HG03342 (cell line): ENCODE measurements at regions not wholly inside any gene's neighbourhood (a gene's known extent, or its start where the extent isn't known, plus 50 kb on each side); places are given as distances from the start of the nearest gene placed in this dataset.

Experiments
- ATAC-seq: cut with Tn5 transposase; IDR thresholded peaks from one replicate; pipeline ENCODE4 v1.9.1; 2021; ENCODE audit warnings: mild to moderate bottlenecking, moderate library complexity; ENCODE audit not compliant: unreplicated experiment

DNA sequence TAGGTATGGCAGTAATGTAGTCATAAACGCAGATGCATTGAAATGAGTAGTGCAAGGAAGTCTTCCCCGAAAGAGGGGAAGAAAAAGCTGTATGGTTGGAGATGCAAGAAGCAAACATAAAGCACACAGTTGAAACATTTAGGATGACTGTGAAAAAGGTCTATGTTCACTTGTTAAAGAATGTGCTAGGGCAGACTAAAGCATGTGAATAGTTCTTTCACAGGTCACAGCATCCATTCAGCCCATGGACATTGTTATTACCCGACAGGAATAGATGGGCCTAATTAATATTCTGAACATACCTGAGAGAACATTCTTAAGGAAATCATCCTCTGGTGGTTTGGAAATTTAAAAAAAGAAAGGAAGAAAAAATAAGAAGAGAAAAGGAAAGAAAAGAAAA, 595.2 kb downstream of the ZIC1 start:
- ATAC-seq, result no peak

DNA sequence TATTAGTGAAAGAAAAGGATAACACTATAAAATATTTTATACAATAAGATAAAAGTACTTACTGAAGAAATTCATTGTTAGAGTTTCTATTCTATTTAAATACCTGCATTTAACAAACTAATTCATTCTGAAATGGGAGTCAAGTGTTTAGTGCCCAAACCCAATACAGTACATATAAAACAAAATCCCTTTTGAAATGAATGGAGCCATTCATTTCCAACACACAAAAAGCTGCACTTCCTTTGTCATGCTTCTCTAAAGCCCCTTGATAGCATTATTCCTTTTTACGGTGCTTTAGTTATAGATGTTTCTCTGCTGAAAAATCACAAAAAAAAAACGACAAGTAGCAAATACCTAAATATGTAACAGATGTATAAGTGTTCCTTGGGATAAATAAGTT, 596.3 kb downstream of the ZIC1 start:
- ATAC-seq, result no peak

DNA sequence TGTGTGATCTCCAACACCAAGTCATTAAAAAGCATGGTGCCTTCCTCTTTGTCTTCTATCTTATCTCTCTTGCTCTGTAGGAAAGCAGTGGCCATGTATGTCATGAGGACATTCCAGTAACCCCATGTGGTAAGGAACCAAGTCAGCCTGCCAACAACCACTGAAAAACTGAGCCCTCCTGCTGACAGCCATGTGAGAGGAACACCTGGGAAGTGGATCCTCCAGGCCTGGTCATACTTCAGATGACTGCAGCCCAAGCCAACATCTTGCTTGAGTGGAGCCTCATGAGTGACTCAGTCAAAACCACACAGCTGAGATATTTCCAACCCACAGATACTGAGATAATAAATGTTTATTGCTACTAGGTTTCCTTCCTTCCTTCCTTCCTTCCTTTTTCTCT, 597.3 kb downstream of the ZIC1 start:
- ATAC-seq, result no peak

DNA sequence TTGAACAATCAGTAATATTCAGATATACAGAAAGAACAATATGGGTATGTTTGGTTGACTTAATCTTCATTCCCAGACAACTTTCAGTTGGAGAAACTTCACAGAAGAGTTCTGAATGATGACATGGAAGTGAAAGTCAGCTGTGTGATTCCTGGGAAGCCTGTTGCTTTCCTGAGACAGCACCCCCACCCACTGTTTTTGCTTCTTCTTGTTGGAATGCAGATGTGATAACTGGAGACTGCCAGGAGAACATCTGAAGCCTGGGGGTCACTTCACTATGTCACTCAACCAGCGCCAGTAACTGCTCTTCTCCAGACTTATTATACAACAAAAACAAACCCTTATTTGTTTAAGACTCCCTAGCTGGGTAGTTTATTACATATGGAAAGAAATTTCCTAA, 599.4 kb downstream of the ZIC1 start:
- no peak for ATAC-seq

DNA sequence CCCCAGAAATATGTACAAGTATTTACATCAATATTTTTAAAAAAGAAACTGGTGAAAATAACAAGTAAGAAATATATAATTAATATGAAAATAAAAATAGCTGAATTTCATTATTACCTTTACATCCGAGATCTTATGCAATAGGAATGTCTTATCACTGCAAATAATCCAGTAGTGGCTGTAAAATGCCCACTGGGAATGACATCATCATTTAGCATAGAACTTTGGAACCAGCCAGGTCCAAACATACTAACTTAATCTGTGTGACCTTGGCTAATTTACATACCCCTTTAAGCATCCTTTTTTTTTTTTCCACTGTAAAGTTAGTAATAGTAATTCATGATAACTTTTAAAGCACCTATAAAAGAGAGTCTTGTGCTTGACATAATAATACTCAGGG, 611.7 kb downstream of the ZIC1 start:
- ATAC-seq, result no peak

DNA sequence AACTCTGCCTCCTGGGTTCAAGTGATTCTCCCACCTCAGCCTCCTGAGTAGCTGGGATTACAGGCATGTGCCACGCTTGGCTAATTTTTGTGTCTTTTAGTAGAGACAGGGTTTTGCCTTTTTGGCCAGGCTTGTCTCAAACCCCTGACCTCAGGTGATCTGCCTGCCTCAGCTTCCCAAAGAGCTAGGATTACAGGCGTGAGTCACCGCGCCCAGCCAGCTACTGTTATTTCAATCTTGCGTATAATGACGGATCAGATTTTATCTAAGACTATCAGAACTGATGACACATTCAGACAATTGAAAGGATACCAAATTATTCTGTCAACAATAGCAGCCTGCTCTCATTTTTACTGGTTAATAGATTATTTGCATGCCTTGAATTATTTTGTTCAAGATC, 612.2 kb downstream of the ZIC1 start:
- ATAC-seq, result no peak

DNA sequence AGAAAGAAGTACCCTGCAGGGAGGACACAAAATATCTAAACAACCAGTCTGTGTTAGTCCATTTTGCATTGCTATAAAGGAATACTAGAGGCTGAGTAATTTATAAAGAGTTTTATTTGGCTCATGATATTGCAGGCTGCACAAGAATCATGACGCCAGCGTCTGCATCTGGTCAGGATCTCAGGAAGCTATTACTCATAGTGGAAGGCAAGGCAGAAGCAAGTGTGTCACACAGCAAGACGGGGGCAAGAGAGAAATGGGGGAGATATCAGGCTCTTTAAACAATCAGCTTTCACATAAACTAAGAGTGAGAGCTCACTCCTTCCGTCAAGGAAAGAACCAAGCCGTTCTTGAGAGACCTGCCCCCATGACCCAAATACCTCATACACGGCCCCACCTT, 614.8 kb downstream of the ZIC1 start:
- no peak for ATAC-seq

DNA sequence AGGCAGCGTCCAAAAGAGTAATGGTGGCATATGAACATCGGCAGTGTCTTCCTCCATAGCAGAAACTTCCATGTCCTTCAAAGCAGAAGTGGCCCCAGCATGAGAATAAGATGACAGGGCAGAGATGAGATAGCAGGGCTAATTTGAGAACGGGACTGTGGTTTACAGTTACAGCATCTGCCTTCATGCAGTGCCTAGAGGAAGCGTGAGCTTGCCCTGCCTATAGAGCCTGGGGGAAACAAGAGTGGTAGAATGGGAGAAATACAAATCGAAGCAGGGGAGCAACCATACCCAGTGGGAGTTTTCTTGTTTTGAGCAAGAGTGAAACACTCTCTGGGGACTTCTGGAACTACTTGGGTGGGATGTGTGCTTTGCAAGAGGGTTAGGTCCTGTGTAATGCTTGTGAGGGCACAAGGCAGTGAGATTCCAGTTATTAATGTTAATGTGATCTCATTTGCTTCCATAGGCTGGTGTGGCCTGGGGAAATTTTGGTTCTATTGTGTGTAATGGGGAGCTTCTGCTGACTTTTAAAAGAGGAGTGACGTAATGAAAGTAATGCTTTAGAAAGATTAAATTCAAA, 616.9 kb downstream of the ZIC1 start:
- ATAC-seq, result no peak

DNA sequence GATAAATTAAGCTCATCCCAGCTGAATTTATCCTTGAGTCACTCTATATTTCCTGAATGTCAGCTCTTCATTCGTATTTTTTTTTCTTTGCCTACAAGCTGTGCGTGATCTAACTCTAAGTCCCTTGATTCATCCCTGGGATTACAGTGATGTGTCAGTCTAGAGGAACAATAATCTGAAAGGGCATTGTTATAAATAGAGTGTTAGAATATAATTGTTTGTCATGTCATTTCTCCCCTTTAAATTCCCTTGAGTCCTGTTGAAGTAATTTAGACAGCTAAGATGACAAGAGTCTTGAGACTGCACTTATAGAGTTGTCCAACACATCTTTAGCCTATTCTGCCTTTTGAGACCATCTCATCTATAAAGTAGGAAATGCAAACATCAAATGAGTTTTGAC, 621.8 kb downstream of the ZIC1 start:
- ATAC-seq, result no peak

DNA sequence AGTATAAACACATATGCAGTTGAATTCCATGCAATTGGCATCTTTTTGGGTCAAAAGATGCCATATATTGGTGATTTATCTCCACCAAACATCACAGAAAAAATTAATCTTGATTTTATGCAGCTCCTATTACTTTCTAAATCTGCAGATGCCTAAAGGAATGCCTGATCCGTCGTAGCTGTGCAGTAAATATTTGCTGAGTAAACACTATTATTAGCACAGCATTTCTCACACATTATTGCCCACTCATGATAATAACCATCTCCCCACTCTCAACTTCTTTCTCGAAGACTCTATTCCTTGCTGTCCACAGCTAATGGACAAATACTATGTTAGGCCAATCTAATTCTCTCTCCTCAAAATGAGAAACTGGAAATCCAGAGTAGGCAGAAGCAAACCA, 625.2 kb downstream of the ZIC1 start:
- ATAC-seq, result no peak

DNA sequence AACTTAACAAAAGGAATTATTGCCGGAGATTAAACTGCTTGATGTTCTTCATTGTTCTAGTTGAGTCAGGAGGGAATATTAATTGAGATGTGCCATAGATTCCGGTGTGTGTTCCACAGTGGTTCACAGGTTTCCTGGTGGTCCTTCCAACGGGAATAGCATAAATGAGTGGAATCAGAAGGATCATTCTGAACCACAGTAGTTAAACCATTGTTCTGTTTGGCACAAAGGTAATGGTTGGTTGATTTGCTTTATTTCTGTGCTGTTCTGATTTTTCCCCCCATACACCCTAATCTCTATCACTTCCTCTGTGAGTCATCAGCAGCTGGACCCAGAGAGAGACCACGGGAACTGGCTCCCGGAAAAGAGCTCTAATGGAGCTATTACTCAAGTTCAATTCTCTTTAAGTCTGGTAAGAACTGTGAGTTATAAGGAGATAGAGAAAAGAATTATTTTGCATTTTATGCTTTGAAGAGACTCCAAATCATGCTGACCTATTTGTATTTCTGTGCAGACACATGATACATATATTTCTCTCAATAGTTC, 627.2 kb downstream of the ZIC1 start:
- no peak for ATAC-seq

DNA sequence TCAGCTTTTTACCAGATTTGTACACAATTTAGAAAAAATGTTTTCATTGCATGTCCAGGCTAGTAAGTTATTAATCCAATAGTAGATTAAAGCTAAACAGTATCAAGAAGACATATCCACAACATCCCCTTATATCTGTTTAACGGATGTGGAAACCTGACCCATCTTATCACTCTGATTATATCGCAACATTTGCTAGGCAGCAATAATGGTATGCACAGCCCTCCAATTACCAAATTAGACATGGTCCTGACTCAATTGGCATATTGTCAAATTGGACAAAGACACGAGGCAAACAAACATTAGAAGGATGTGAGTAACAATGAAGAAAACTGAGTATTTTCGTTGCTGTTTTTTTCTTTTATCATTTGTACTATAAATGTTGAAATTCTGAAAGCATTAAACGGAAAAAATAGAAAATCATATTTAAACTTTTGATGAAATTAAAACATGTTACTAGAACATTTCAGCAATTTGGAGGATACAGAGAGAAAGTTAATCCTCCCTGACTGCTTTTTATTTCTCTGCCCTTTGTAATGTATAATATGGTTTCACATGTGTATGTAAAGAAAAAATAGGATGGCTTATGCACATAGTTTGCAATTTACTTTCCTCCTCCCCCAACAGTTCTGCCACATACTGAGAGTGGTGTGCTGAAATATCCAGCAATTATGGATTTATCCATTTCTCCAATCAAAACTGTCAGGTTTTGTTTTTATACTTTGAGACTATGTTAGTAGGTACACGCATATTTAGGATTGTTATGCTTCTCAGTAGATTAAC, 633.7 kb downstream of the ZIC1 start:
- ATAC-seq, result no peak

DNA sequence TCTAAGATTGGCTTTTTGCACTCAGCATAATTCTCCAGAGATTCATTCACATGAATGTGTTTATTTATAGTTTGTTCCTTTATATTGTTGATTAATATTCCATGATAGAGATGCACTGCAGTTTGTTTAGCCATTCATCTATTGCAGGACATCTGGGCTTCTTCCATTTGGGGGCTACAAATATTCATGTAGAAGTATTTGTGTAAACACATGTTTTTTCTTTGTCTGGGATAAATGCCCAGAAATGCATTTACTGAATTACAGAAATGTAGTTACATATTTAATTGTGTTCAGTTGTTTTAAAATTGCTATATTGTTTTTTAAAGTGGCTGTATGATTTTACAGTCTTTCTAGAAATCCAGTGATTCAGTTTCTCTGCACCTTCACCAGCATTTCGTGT, 635.0 kb downstream of the ZIC1 start:
- no peak for ATAC-seq

DNA sequence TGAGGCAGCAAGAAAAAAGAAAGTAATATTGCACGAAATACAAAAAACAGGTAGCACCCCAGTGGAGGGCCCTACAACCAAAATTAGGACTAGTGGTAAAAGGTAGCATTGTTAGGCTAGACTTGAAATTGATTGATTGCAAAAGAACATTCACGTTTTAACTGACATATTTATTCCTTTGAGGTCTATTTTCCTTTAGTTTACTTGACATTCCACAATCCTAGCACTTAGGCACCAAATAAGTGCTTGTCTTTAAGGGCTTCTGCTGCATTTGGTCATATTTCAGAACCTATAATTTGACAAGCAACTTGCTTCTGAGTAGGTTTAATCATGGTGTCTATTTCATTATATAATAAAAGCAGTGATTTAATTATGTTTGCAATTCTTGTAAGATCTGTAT, 642.7 kb upstream of the AGTR1 start:
- no peak for ATAC-seq

DNA sequence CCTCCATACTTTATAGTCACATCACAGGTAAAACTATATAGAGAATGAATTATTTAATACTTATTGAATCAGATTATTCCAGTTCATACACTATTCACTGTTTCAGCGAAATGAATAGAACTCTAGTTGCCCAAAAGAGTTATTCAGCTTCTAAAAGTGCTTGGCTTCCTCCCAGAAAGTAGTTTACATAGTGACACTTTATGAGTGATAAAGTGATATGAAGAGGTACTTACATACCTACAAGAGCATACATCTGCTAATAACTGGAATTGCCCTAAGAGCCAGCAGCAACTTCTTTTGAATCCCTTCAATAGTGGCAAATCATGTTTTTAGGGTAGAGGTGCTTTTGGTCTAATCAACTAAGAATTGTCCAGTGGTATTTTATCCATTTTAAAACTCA, 635.1 kb upstream of the AGTR1 start:
- ATAC-seq, result no peak

DNA sequence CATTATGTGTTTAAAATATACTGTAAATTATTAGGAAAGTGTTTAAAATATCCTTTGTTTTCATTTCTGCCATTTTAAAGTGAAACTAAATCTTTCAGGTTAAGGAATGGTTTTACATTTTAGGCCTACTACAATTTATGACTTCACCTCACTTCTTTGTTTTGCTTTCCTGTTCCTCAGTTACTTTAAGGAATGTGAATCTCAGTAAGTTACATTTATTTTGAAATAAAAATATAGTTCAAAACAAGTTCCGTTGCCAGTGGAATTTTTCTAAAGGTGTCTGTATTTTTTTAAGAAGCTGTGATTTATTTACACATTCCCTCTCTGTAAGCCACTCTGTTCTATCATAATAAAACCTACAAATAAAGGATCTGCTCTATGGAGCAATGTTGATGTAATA, 630.9 kb upstream of the AGTR1 start:
- no peak for ATAC-seq

DNA sequence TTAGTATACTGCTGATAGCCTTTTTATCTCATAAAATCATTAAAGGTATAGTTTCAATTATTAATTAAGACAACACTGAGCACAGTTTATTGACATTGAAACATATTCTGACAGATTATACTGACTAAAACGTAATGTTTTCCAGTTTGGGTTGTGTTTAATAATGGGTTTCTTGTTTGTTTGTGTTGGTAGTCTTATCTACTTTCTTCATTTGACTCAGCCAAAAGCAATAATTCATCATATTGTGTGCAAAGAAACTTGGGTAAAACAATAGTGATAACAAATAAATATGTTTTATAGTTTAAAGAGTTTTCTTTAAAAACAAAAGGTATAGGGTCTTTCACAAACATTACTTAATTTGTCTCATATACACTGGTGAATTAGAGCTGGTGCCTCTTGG, 629.2 kb upstream of the AGTR1 start:
- no peak for ATAC-seq

DNA sequence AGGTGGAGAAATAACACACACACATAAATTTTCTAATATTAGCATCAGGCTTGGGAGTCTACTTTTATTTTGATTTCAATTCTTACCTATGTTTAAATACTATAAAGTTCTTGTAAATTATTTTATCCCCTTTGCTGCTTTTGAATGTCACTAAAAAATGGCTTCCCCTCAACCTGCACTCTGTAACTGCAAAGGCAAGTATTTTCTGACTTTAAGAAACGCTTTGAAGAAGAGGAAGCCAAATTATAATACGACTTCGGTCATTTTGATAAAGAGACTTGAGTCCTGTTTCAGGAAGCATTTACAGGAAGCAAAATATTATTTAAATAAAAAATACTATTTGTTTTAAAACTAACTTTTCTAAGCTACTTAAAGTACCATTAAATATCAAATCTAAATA, 627.7 kb upstream of the AGTR1 start:
- no peak for ATAC-seq

DNA sequence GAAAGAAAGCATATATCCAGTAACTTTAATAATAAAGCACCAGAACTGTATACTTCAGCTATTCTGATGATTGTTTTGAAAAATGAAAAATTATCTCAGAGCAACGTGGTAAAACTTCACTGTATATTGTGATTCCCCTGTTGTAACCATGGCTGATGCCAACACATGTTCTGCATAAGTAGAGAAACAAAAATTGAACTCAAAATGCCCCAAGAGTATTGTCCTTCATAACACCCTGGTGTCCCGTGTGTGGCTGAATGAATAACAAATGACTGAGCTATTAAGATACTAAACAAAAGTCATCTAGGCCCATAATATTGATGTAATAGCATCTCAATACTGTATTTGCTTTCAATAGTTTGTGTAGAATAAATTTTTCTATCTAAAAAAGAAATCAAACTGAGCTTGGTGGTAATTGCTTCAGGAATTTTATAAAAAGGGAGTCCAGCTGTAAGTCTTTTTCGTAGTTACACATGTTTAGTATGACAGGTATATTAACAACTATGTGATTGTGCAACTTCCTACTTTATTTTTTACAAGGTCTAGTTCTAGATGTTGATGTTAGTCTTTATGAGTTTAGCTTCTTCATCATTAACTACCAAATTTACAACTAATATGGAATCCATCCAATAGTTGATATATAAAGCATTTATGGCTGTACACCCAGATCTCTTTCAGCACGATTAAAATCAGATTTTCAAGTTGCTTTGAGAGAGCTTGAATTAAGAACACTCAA, 623.8 kb upstream of the AGTR1 start:
- ATAC-seq, result no peak

DNA sequence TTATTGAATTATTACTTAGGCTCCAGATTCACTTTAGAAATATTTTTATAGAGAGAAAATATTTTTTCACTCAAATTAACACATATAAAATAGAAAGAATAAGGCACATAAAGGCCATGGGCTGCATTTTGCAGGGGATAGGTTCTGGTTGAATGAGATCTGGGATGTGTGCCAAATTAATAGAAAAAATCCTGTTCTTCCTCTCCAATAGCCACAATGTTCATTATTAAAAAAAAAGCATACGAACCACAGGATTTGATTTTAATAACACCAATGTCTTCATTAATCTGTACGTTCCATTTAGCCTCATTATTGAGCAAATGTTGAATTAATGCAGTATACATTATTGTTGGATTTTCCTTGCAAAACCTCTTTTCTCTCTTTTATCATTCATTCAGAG, 622.8 kb upstream of the AGTR1 start:
- ATAC-seq, result no peak

DNA sequence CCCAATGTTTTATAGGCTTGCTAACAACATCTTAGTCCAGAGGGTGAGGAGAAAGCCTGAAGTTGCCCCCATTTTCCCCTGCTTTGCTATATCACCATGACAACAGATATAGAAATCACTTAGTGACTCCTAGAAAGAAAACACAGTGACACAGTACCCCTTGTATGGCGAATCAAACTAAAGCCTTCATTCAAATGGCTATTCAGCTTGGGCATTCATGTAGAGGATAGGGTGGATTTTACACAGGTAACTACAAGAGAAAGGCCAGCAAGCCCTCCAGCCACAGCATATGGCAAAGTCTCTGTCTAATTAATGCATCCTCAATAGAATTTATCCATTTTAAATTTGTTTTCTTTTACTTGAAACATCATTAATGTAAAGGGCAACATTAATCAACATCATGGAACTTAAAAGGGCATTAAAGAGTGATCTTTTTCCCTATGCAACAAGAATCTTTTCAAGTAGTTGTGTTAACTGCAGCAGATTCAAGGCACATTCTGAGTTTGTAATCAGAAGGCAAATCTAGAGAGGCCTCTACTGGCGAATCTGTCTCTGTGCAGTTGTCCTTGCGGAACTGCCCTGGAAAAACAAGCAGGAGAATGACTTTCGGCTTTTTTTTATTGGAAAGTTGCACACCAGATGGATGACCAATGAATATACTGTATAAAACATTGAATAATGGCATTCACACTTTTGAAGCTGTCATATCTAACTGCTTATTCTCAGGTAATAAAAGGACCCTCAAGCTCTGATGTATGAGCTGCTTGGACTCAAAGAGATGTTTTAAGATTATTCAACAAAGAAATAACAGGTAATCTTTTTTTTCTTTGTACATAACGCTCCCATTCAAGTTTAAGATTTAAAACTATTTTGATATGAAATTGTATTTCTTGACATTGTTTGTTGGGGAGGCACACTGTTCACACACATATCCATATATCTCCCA, 621.7 kb upstream of the AGTR1 start:
- no peak for ATAC-seq
